Left ventricle myocardium inferior (tissue), 1 donor: ENCODE measurements at regions not wholly inside any gene's neighbourhood (a gene's known extent, or its start where the extent isn't known, plus 50 kb on each side); places are given as distances from the start of the nearest gene placed in this dataset.
"Not testable (repeated sequence)": the region's sequence is repeated elsewhere in the genome, so short reads cannot be mapped to it uniquely, and the experiment has no call there.

Experiments
- DNase-seq: peaks from one replicate; pipeline ENCODE4 v3.0.0-alpha.2; 2020
- H3K27ac ChIP-seq: fragments of 200-600 bp; replicated peaks from 2 replicates; pipeline ENCODE4 v1.8.0; 2021
- H3K27me3 ChIP-seq: fragments of 200-600 bp; 2 replicates; pipeline ENCODE4 v1.8.0; 2021; ENCODE audit warnings: low read depth
- H3K36me3 ChIP-seq: fragments of 200-600 bp; 2 replicates; pipeline ENCODE4 v1.8.0; 2021
- H3K4me1 ChIP-seq: fragments of 200-600 bp; 2 replicates; pipeline ENCODE4 v1.8.0; 2021
- H3K4me3 ChIP-seq: fragments of 200-600 bp; 2 replicates; pipeline ENCODE4 v1.8.0; 2021; ENCODE audit warnings: mild to moderate bottlenecking, moderate library complexity
- H3K9me3 ChIP-seq: fragments of 200-600 bp; replicated peaks from 2 replicates; pipeline ENCODE4 v1.8.0; 2021
- intact Hi-C: fragments of 100-400 bp; cut with micrococcal nuclease; formaldehyde crosslinking; loops from one replicate; pipeline ENCODE4 v1.11.0; 2022
- TF ChIP-seq, protein P1 (sequence below): fragments of 200-600 bp; IDR thresholded peaks from 2 replicates; pipeline ENCODE4 v1.8.0; 2021; ENCODE audit warnings: antibody characterized with exemption, mild to moderate bottlenecking, borderline replicate concordance
- donor health status: DM: no; HTN: yes; CAD: no; lungs with severe emphysema.

DNA sequence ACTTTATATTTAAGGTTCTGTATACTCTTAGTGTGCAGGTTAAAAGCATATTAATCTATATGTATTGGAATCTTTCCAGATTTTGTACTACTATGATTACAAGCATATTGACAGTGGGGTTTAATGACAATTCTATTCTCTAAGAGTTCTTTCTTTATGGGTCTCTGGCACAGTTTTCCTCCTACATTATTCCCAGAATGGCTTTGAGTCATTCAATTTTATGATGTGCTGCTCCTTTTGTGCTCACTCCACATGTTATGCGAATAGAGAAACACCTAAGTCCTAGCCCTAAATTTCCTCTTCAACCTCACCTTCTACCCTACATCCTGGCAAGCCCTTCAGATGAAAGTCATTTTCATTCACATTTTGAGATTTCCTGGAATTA is 209.9 kb upstream of the DIAPH2 start:
- no peaks in the 10 kb centered on the region for H3K9me3 ChIP-seq
- H3K36me3 ChIP-seq = no peaks in the 10 kb centered on the region
- no peak overlapping the region for H3K4me3 ChIP-seq
- intact Hi-C loops = no loop called here
- H3K27ac ChIP-seq = no peak overlapping the region
- no peak for DNase-seq
- no peaks in the 10 kb centered on the region for H3K4me1 ChIP-seq
- TF ChIP-seq, protein P1, sequence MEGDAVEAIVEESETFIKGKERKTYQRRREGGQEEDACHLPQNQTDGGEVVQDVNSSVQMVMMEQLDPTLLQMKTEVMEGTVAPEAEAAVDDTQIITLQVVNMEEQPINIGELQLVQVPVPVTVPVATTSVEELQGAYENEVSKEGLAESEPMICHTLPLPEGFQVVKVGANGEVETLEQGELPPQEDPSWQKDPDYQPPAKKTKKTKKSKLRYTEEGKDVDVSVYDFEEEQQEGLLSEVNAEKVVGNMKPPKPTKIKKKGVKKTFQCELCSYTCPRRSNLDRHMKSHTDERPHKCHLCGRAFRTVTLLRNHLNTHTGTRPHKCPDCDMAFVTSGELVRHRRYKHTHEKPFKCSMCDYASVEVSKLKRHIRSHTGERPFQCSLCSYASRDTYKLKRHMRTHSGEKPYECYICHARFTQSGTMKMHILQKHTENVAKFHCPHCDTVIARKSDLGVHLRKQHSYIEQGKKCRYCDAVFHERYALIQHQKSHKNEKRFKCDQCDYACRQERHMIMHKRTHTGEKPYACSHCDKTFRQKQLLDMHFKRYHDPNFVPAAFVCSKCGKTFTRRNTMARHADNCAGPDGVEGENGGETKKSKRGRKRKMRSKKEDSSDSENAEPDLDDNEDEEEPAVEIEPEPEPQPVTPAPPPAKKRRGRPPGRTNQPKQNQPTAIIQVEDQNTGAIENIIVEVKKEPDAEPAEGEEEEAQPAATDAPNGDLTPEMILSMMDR = no peak
- no peaks in the 10 kb centered on the region for H3K27me3 ChIP-seq

DNA sequence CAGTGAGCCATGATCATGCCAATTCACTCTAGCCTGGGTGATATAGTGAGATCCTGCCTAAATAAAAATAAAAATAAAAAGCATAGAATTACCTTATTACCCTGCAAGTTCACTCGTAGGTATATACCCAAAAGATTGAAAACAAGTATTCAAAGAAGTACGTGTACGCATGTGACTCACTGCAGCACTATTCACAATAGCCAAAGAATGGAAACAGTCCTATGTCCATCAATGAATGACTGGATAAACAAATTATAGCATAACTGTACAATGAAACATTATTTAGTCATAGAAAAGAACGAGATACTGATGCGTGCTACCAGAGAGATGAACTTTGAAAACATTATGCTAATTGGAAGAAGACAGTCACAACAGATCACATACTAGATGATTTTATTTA is 204.6 kb upstream of the DIAPH2 start:
- Histone ChIP-seq H3K4me3 (no peak overlapping the region), H3K4me1 (no peaks in the 10 kb centered on the region), H3K9me3 (no peaks in the 10 kb centered on the region), H3K27ac (no peak overlapping the region), H3K36me3 (no peaks in the 10 kb centered on the region), H3K27me3 (no peaks in the 10 kb centered on the region)
- DNase-seq = no peak
- intact Hi-C loops = no loop called here
- TF ChIP-seq, protein P1 = no peak

DNA sequence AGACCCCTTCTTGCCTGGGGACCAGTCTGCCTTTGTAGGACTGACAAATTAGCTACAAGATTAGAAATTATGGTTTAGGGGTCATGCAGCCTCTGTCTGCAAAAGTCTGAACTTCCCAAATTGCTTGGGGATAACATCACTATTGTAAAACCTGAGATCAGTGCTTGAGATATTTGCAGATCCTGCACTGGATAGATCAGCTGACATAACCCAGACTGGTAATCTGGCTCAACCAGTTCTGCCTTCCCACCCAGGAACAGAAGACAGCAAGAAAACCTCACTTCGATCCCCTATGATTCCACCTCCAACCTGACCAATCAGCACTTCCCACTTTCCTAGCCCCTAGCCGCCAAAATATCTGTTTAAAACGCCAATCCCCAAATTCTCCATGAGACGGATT is 202.8 kb upstream of the DIAPH2 start:
- H3K27ac ChIP-seq = no peak overlapping the region
- intact Hi-C loops = no loop called here
- H3K4me1 ChIP-seq = no peaks in the 10 kb centered on the region
- H3K36me3 ChIP-seq = no peaks in the 10 kb centered on the region
- no peak overlapping the region for H3K4me3 ChIP-seq
- no peaks in the 10 kb centered on the region for H3K27me3 ChIP-seq
- DNase-seq = no peak
- TF ChIP-seq, protein P1 = no peak
- no peaks in the 10 kb centered on the region for H3K9me3 ChIP-seq

DNA sequence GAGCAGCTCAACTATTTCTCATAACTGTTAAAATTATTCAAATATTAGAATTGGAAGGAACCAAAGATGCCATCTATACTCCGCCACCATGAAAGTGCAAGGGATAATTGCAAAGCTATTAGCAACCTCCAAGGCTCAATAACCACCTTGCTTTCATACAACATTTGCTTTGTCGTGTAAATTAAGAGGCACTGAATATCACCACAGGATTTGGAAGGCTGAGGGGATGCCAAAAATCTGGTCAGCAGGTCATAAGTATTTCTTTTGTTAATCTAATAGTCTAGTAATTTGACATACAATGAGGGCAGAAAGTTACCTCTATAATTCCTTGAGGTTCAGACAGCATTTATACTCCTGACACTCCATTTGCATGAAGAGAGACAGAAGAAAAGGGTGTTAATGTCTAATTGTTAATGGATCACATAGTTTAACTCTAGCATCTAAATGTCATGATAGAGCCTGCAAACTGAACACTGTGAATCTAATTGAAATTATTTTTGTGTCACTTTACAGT is 200.9 kb upstream of the DIAPH2 start:
- H3K9me3 ChIP-seq = no peaks in the 10 kb centered on the region
- no peak for DNase-seq
- TF ChIP-seq, protein P1 = no peak
- H3K4me3 ChIP-seq = no peak overlapping the region
- H3K27me3 ChIP-seq = no peaks in the 10 kb centered on the region
- intact Hi-C loops = no loop called here
- no peaks in the 10 kb centered on the region for H3K36me3 ChIP-seq
- no peak overlapping the region for H3K27ac ChIP-seq
- H3K4me1 ChIP-seq = no peaks in the 10 kb centered on the region

DNA sequence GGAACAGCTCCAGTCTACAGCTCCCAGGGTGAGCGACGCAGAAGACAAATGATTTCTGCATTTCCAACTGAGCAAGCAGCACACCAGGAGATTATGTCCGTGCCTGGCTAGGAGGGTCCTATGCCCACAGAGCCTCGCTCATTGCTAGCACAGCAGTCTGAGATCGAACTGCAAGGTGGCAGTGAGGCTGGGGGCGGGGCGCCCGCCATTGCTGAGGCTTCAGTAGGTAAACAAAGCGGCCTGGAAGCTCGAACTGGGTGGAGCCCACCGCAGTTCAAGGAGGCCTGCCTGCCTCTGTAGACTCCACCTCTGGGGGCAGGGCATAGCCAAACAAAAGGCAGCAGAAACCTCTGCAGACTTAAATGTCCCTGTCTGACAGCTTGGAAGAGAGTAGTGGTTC is 198.0 kb upstream of the DIAPH2 start:
- H3K27me3 ChIP-seq, intact Hi-C loops: not testable (repeated sequence)

DNA sequence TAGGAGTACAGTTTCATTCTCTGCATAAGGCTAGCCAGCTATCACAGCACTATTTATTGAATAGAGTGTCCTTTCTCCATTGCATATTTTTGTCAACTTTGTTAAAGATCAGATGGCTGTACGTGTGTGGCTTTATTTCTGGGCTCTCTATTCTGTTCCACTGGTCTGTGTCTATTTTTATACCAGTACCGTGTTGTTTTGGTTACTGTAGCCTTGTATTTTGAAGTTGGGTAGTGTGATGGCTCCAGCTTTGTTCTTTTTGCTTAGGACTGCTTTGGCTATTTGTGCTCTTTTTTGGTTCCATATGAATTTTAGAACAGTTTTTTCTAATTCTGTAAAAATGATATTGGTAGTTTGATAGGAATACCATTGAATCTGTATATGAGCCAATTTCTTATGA is 182.1 kb upstream of the DIAPH2 start:
- intact Hi-C loops = no loop called here
- Histone ChIP-seq H3K4me1 (no peaks in the 10 kb centered on the region), H3K9me3 (no peaks in the 10 kb centered on the region), H3K27me3 (no peaks in the 10 kb centered on the region), H3K4me3 (no peak overlapping the region), H3K27ac (no peak overlapping the region), H3K36me3 (no peaks in the 10 kb centered on the region)
- no peak for DNase-seq
- TF ChIP-seq, protein P1 = no peak

More for the DNA sequence above, 198.0 kb upstream of the DIAPH2 start:
- not testable (repeated sequence) for H3K4me3 ChIP-seq, H3K36me3 ChIP-seq, H3K9me3 ChIP-seq, H3K27ac ChIP-seq, H3K4me1 ChIP-seq, DNase-seq

DNA sequence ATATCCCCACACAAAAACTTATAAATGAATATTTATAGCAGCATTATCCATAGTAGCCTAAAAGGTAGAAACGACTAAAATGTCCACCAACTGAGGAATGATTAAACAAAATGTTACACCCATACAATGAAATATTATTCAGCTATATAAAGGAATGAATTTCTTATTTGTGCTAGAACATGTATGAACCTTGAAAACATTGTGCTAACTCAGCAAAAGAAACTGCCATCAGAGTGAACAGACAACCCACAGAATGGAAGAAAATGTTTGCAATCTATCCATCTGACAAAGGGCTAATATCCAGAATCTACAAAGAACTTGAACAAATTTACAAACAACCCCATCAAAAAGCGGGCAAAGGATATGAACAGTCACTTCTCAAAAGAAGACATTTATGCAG is 155.3 kb upstream of the DIAPH2 start:
- H3K27ac ChIP-seq, H3K36me3 ChIP-seq, intact Hi-C loops: not testable (repeated sequence)

More for the DNA sequence above, 155.3 kb upstream of the DIAPH2 start:
- H3K4me3 ChIP-seq, H3K9me3 ChIP-seq, DNase-seq, H3K27me3 ChIP-seq, H3K4me1 ChIP-seq: not testable (repeated sequence)
